ENCODE measurements at regions not wholly inside any gene's neighbourhood (a gene's known extent, or its start where the extent isn't known, plus 50 kb on each side); places are given as distances from the start of the nearest gene placed in this dataset.

DNA sequence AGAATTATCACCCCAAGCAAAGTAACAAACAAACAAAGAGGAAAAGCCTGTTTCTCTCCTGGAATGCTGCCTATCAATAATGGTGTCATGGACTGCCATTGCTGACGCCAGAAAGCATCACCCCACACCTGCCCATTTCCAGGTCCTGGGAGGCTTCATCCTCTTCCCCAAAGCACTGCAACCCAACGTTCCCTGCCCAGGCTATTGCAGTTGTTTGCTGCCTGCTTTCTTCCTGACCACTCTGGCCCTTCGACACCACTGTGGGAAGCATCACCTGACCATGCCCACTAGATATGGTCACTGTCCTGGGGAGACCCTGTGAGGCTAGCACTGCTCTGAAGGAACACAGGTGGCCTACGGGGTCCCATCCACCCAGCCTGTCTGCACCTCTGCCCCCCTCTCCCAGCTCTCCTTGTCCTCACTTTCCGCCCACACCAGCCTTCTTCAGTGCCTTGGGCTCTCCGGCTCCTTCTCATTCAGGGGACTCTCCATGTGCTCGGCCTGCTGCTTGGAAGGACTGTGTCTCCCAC lies 439.6 kb downstream of the GLRX3 start:
- no peak overlapping the region for H3K27ac ChIP-seq
- no peaks in the 10 kb centered on the region for H3K4me1 ChIP-seq
- no peak for DNase-seq
- H3K27me3 ChIP-seq = no peaks in the 10 kb centered on the region
- H3K9me3 ChIP-seq = no peaks in the 10 kb centered on the region
- TF ChIP-seq EP300 (IDR thresholded peaks at IDR 0.05) (no peak), POLR2AphosphoS5 (IDR thresholded peaks at IDR 0.05) (no peak), POLR2A (IDR thresholded peaks at IDR 0.05) (no peak)
- TF ChIP-seq, protein P1, sequence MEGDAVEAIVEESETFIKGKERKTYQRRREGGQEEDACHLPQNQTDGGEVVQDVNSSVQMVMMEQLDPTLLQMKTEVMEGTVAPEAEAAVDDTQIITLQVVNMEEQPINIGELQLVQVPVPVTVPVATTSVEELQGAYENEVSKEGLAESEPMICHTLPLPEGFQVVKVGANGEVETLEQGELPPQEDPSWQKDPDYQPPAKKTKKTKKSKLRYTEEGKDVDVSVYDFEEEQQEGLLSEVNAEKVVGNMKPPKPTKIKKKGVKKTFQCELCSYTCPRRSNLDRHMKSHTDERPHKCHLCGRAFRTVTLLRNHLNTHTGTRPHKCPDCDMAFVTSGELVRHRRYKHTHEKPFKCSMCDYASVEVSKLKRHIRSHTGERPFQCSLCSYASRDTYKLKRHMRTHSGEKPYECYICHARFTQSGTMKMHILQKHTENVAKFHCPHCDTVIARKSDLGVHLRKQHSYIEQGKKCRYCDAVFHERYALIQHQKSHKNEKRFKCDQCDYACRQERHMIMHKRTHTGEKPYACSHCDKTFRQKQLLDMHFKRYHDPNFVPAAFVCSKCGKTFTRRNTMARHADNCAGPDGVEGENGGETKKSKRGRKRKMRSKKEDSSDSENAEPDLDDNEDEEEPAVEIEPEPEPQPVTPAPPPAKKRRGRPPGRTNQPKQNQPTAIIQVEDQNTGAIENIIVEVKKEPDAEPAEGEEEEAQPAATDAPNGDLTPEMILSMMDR (IDR thresholded peaks at IDR 0.05) = no peak
- WGBS, 2 donors = 80 to 90% methylated on average over 7 of the region's 7 CpGs
- no peak for ATAC-seq (ENCODE audit: low FRiP score in 2 of 2)
- H3K36me3 ChIP-seq = no peaks in the 10 kb centered on the region
- H3K4me3 ChIP-seq = no peak overlapping the region

DNA sequence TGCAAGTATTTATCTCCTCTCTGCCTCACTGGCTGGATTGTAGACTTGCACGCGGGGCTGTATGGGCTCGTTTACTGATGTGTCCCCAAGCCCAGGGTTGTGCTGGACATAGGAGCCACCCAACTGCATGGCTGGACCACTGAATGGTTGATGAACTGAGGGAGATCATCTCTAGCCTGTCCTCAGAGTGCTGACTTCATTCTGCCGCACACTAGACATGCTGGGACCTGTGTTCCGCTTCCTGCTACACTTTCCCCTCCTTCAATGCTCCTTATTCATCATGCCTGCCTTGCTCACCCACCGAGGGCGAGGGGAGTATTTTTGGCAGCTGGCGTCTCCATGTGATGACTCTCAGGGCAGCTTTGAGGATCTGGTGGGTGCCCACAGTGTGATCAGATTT lies 440.2 kb downstream of the GLRX3 start:
- Histone ChIP-seq H3K4me3 (no peak overlapping the region), H3K36me3 (no peaks in the 10 kb centered on the region), H3K27ac (no peak overlapping the region), H3K27me3 (no peaks in the 10 kb centered on the region), H3K9me3 (no peaks in the 10 kb centered on the region), H3K4me1 (no peaks in the 10 kb centered on the region)
- 73 to 85% methylated on average over 5 to 8 of the region's 8 CpGs for WGBS, 2 donors
- TF ChIP-seq, protein P1 (IDR thresholded peaks at IDR 0.05) = no peak
- TF ChIP-seq POLR2A (IDR thresholded peaks at IDR 0.05) (no peak), POLR2AphosphoS5 (IDR thresholded peaks at IDR 0.05) (no peak), EP300 (IDR thresholded peaks at IDR 0.05) (no peak)
- ATAC-seq (ENCODE audit: low FRiP score in 2 of 2) = no peak
- no peak for DNase-seq

DNA sequence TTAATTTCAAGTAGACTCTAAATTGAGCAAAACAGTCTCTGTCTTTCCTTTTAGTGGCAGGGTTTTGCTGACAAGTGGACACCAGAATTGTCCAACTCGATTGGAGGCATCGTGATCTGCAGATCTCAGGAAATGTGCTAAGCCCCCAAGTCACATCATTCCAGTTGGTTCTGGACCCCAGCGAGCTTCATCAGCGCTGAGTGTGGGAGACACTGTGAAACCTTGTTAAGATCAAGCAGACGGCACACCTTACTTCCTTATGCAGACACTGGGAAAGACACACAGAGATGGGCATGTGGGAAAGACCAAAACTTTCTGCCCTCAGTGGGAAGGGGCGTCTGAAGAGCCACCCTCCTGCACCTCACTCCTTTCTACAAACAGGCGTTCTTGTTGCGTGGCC lies 440.8 kb downstream of the GLRX3 start:
- WGBS, 2 donors = 86% methylated on average over 7 to 8 of the region's 8 CpGs
- Histone ChIP-seq H3K4me1 (no peaks in the 10 kb centered on the region), H3K27ac (no peak overlapping the region), H3K27me3 (no peaks in the 10 kb centered on the region), H3K9me3 (no peaks in the 10 kb centered on the region), H3K36me3 (no peaks in the 10 kb centered on the region), H3K4me3 (no peak overlapping the region)
- TF ChIP-seq POLR2AphosphoS5 (IDR thresholded peaks at IDR 0.05) = no peak
- no peak for TF ChIP-seq POLR2A (IDR thresholded peaks at IDR 0.05)
- no peak for DNase-seq
- no peak for ATAC-seq (ENCODE audit: low FRiP score in 2 of 2)

DNA sequence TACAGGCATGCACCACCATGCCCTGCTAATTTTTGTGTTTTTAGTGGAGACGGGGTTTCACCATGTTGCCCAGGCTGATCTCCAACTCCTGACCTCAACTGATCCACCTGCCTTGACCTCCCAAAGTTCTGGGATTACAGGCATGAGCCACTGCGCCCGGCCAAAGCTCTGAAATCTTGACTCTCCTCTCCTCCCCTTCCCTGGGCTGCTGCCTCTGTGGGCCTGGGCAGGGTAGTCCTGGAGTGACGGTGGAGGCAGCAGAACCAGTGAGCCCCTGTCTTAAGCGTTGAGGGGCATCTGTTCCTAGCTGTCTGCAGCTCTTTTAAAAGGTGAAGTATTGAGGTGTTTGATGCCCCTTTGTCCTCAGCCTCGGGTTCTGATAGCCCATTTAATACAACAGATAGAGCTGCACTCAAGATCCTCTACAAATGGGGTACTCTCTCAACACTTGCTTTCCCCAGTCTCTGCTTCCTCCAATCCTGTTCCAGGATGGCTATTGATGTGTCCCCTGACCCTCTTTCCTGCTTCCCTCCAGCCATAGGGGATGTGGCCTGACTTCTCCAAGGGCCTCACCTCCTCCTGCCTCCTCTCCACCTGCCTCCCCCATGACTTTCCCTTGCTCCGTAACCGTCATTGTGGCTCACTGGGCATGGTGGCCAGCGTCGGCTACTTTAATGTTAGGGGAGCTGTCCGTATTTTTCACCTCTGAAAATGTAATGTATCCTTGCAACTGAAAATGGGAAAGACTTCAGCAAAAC lies 442.5 kb downstream of the GLRX3 start:
- no peak overlapping the region for H3K27ac ChIP-seq
- no peak for DNase-seq
- no peaks in the 10 kb centered on the region for H3K9me3 ChIP-seq
- TF ChIP-seq POLR2A (IDR thresholded peaks at IDR 0.05) (no peak), EP300 (IDR thresholded peaks at IDR 0.05) (no peak), POLR2AphosphoS5 (IDR thresholded peaks at IDR 0.05) (no peak)
- TF ChIP-seq, protein P1 (IDR thresholded peaks at IDR 0.05) = no peak
- no peaks in the 10 kb centered on the region for H3K27me3 ChIP-seq
- 86 to 87% methylated on average over 10 to 11 of the region's 11 CpGs for WGBS, 2 donors
- H3K4me3 ChIP-seq = no peak overlapping the region
- ATAC-seq (ENCODE audit: low FRiP score in 2 of 2) = no peak
- H3K4me1 ChIP-seq = no peaks in the 10 kb centered on the region
- H3K36me3 ChIP-seq = no peaks in the 10 kb centered on the region

DNA sequence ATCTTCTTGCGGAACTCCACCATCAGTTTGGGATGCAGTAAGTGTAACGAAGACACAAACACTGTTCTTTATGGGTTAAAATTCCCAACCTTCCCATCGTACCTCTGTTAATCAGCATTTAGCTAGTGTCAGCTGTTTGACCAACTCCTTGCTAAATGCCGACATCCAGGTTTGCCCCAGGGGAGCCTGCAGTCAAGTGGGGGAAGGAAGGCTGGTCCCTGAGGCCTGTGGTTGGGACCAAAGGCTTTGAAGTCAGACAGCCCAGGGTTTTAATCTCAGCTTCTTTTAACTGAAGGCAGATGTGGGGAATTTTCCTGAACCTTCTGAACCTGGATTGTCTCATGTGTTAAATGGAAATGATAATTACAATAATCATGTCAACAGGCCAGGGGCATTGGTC lies 443.7 kb downstream of the GLRX3 start:
- ATAC-seq (ENCODE audit: low FRiP score in 2 of 2) (no peak), DNase-seq (no peak)
- Histone ChIP-seq H3K9me3 (no peaks in the 10 kb centered on the region), H3K4me1 (no peaks in the 10 kb centered on the region), H3K4me3 (no peak overlapping the region), H3K36me3 (no peaks in the 10 kb centered on the region), H3K27ac (no peak overlapping the region), H3K27me3 (no peaks in the 10 kb centered on the region)
- TF ChIP-seq POLR2AphosphoS5 (IDR thresholded peaks at IDR 0.05) (no peak), EP300 (IDR thresholded peaks at IDR 0.05) (no peak), POLR2A (IDR thresholded peaks at IDR 0.05) (no peak)
- TF ChIP-seq, protein P1 (IDR thresholded peaks at IDR 0.05) = no peak
- 53 to 70% methylated on average over 4 of the region's 4 CpGs for WGBS, 2 donors
